GM12892 (cell line): ENCODE measurements at regions not wholly inside any gene's neighbourhood (a gene's known extent, or its start where the extent isn't known, plus 50 kb on each side); places are given as distances from the start of the nearest gene placed in this dataset.

ENCODE experiments used
- POLR2A ChIP-seq: IDR thresholded peaks from 2 replicates; pipeline ENCODE4 v1.6.1; 2011; ENCODE audit warnings: low read depth, low read length, control low read depth
- POLR2AphosphoS5 ChIP-seq: IDR thresholded peaks from 2 replicates; pipeline ENCODE4 v1.6.1; 2011; ENCODE audit warnings: low read depth, low read length, control low read depth

DNA sequence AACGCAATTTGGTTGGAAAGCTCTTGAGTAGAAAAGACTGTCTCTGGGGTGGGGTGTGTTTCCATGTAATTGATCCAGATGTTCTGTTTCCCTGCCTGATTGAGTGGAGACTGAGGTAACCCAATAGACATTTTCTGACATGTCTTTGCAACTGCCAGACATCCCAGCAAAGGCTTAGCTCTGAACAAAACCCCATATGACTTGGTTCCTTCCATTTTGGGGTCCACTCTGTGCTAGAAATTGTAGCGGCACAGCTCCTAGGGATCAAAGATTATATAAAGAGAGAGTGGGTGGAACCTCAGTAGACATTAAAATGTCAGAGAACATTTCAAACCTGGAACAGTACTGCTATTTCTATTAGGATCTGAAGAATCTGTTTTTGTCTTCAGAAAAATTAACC, 189.3 kb downstream of the EDN1 start:
- TF ChIP-seq POLR2A, result no peak
- no peak for TF ChIP-seq POLR2AphosphoS5
